IMR-90 (cell line): ENCODE measurements at regions not wholly inside any gene's neighbourhood (a gene's known extent, or its start where the extent isn't known, plus 50 kb on each side); places are given as distances from the start of the nearest gene placed in this dataset.

Source experiments
- MAFK ChIP-seq: IDR thresholded peaks from 2 replicates; pipeline ENCODE4 v1.6.1; 2012; ENCODE audit warnings: low read depth, low read length, improper control_type of control experiment
- POLR2A ChIP-seq: IDR thresholded peaks from 2 replicates; pipeline ENCODE4 v1.6.1; 2012; ENCODE audit warnings: mild to moderate bottlenecking, low read depth, low read length
- TF ChIP-seq, protein P1 (sequence below): conservative IDR thresholded peaks from 2 replicates; pipeline ENCODE4 v1.5.1; 2012; ENCODE audit warnings: mild to moderate bottlenecking, low read depth, low read length, improper control_type of control experiment

GRCh38 chr1:189237008-189237407 lies 1240.7 kb downstream of the BRINP3 start:
- TF ChIP-seq, protein P1, sequence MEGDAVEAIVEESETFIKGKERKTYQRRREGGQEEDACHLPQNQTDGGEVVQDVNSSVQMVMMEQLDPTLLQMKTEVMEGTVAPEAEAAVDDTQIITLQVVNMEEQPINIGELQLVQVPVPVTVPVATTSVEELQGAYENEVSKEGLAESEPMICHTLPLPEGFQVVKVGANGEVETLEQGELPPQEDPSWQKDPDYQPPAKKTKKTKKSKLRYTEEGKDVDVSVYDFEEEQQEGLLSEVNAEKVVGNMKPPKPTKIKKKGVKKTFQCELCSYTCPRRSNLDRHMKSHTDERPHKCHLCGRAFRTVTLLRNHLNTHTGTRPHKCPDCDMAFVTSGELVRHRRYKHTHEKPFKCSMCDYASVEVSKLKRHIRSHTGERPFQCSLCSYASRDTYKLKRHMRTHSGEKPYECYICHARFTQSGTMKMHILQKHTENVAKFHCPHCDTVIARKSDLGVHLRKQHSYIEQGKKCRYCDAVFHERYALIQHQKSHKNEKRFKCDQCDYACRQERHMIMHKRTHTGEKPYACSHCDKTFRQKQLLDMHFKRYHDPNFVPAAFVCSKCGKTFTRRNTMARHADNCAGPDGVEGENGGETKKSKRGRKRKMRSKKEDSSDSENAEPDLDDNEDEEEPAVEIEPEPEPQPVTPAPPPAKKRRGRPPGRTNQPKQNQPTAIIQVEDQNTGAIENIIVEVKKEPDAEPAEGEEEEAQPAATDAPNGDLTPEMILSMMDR, result no peak
- TF ChIP-seq POLR2A (no peak), MAFK (no peak)
